GM06990 (cell line): ENCODE measurements at regions not wholly inside any gene's neighbourhood (a gene's known extent, or its start where the extent isn't known, plus 50 kb on each side); places are given as distances from the start of the nearest gene placed in this dataset.

Source experiments
- DNase-seq: peaks from one replicate; pipeline ENCODE4 v3.0.0-alpha.2; 2011; ENCODE audit not compliant: insufficient read length; ENCODE audit errors: extremely low read depth
- H3K27me3 ChIP-seq: replicated peaks from 2 replicates; pipeline ENCODE4 v1.6.0; 2011; ENCODE audit warnings: low read length; ENCODE audit not compliant: control insufficient read depth, insufficient read depth
- H3K36me3 ChIP-seq: 2 replicates; pipeline ENCODE4 v1.5.1; 2011; ENCODE audit warnings: low read length; ENCODE audit not compliant: control insufficient read depth, insufficient read depth
- H3K4me3 ChIP-seq: replicated peaks from 2 replicates; pipeline ENCODE4 v1.5.1; 2011; ENCODE audit warnings: low read depth, mild to moderate bottlenecking, control low read depth, low read length
- CTCF ChIP-seq: IDR thresholded peaks from 2 replicates; pipeline ENCODE4 v1.5.1; 2011; ENCODE audit warnings: low read length, control low read depth, mild to moderate bottlenecking, inconsistent platforms; ENCODE audit not compliant: insufficient read depth, poor library complexity, severe bottlenecking

- DNase-seq = no peak
- no peaks in the 10 kb centered on the region for H3K36me3 ChIP-seq
- no peaks in the 10 kb centered on the region for H3K27me3 ChIP-seq
- no peak overlapping the region for H3K4me3 ChIP-seq
- no peak for TF ChIP-seq CTCF
Measured at GRCh38 chr2:234802845-234803171, 149.0 kb upstream of the SH3BP4 start.

GRCh38 chr2:234802071-234802844, 149.6 kb upstream of the SH3BP4 start:
- no peak for TF ChIP-seq CTCF
- no peaks in the 10 kb centered on the region for H3K27me3 ChIP-seq
- no peak overlapping the region for H3K4me3 ChIP-seq
- no peak for DNase-seq
- no peaks in the 10 kb centered on the region for H3K36me3 ChIP-seq

- no peak for TF ChIP-seq CTCF
- no peak overlapping the region for H3K4me3 ChIP-seq
- DNase-seq = no peak
- no peaks in the 10 kb centered on the region for H3K27me3 ChIP-seq
- H3K36me3 ChIP-seq = no peaks in the 10 kb centered on the region
Measured at GRCh38 chr2:234797566-234798250, 154.1 kb upstream of the SH3BP4 start.

GRCh38 chr2:234796045-234796591, 155.7 kb upstream of the SH3BP4 start:
- Histone ChIP-seq H3K27me3 (no peaks in the 10 kb centered on the region), H3K36me3 (no peaks in the 10 kb centered on the region), H3K4me3 (no peak overlapping the region)
- no peak for DNase-seq
- no peak for TF ChIP-seq CTCF

GRCh38 chr2:234795272-234795920, 156.4 kb upstream of the SH3BP4 start:
- Histone ChIP-seq H3K27me3 (no peaks in the 10 kb centered on the region), H3K4me3 (no peak overlapping the region), H3K36me3 (no peaks in the 10 kb centered on the region)
- no peak for TF ChIP-seq CTCF
- no peak for DNase-seq
